ENCODE measurements at regions not wholly inside any gene's neighbourhood (a gene's known extent, or its start where the extent isn't known, plus 50 kb on each side); places are given as distances from the start of the nearest gene placed in this dataset.

DNA sequence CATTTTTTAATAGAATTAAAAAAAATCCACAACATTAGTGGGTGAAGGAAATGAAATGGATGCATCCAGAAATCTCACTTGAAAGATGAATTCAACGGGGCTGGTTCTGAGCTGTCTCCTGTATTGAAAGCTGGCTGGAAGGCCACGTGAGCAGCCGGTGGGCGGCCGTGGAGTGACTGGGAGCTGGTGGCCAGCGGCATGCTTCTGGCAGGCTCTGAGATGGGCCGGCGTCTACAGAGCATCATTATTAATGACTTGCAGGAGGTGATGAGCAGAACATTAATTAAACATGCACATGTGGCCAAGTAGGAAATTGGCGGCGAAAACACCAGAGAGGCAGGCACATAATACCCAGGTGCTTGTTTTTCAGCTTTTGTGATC lies 115.6 kb upstream of the LMO4 start:
- no peak overlapping the region for H3K9ac ChIP-seq
- peaks cover 0 to 5% of the 10 kb centered on the region in 2 experiments; a peak in 2 of 4 replicates for H3K4me1 ChIP-seq (ENCODE audit: control insufficient read depth in 1 of 2, insufficient read depth in 2 of 2, low read depth in 1 of 2, low read length in 1 of 2)
- ChIA-PET POLR2A (no interaction called here), CTCF (no interaction called here)
- no peak overlapping the region for H3K4me3 ChIP-seq (ENCODE audit: low read depth in 2 of 2, low read length in 1 of 2)
- WGBS (ENCODE audit: low lambda C conversion rate), result 53% methylated on average over 9 of the region's 10 CpGs
- no peaks in the 10 kb centered on the region for H3K9me2 ChIP-seq
- H3K36me3 ChIP-seq (replicated peaks in 1 of 2; ENCODE audit: control insufficient read depth in 1 of 2, insufficient read depth in 2 of 2, low read length in 1 of 2), result no peaks in the 10 kb centered on the region
- no peak overlapping the region for H3K4me2 ChIP-seq
- TF ChIP-seq ELF1 (IDR thresholded peaks at IDR 0.05) (no peak), FOXJ3 (CRISPR knock-in tag; IDR thresholded peaks at IDR 0.05) (no peak), EP300 (IDR thresholded peaks at IDR 0.05; ENCODE audit: borderline replicate concordance in 1 of 2, low read depth in 1 of 2, low read length in 1 of 2) (no peak), TAF1 (IDR thresholded peaks at IDR 0.05; ENCODE audit: borderline replicate concordance, low read depth, low read length) (no peak), CHD2 (IDR thresholded peaks at IDR 0.05; ENCODE audit: low read length, partially characterized antibody) (no peak), RFX5 (IDR thresholded peaks at IDR 0.05; ENCODE audit: low read length) (no peak)
- TF ChIP-seq, protein P1, sequence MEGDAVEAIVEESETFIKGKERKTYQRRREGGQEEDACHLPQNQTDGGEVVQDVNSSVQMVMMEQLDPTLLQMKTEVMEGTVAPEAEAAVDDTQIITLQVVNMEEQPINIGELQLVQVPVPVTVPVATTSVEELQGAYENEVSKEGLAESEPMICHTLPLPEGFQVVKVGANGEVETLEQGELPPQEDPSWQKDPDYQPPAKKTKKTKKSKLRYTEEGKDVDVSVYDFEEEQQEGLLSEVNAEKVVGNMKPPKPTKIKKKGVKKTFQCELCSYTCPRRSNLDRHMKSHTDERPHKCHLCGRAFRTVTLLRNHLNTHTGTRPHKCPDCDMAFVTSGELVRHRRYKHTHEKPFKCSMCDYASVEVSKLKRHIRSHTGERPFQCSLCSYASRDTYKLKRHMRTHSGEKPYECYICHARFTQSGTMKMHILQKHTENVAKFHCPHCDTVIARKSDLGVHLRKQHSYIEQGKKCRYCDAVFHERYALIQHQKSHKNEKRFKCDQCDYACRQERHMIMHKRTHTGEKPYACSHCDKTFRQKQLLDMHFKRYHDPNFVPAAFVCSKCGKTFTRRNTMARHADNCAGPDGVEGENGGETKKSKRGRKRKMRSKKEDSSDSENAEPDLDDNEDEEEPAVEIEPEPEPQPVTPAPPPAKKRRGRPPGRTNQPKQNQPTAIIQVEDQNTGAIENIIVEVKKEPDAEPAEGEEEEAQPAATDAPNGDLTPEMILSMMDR (IDR thresholded peaks at IDR 0.05), result no peak
- TF ChIP-seq, protein P2, sequence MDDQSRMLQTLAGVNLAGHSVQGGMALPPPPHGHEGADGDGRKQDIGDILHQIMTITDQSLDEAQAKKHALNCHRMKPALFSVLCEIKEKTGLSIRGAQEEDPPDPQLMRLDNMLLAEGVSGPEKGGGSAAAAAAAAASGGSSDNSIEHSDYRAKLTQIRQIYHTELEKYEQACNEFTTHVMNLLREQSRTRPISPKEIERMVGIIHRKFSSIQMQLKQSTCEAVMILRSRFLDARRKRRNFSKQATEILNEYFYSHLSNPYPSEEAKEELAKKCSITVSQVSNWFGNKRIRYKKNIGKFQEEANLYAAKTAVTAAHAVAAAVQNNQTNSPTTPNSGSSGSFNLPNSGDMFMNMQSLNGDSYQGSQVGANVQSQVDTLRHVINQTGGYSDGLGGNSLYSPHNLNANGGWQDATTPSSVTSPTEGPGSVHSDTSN (IDR thresholded peaks at IDR 0.05), result no peak
- TF ChIP-seq, protein P3, sequence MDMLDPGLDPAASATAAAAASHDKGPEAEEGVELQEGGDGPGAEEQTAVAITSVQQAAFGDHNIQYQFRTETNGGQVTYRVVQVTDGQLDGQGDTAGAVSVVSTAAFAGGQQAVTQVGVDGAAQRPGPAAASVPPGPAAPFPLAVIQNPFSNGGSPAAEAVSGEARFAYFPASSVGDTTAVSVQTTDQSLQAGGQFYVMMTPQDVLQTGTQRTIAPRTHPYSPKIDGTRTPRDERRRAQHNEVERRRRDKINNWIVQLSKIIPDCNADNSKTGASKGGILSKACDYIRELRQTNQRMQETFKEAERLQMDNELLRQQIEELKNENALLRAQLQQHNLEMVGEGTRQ (IDR thresholded peaks at IDR 0.05; ENCODE audit: borderline replicate concordance, low read depth, low read length), result no peak
- H3K27me3 ChIP-seq (ENCODE audit: insufficient read depth), result no peaks in the 10 kb centered on the region
- peak overlapping the region; percentile 32; the same call in 1 of the 2 replicates for H2AFZ ChIP-seq (ENCODE audit: low read depth)
- no peak for DNase-seq
- no peaks in the 10 kb centered on the region for H3K79me2 ChIP-seq (ENCODE audit: insufficient read depth)
- no peaks in the 10 kb centered on the region for H3K9me3 ChIP-seq
- no peaks in the 10 kb centered on the region for H4K20me1 ChIP-seq (ENCODE audit: insufficient read depth)
- H3K27ac ChIP-seq (ENCODE audit: low read depth in 2 of 2, low read length in 1 of 2), result no peak overlapping the region; a peak in 1 of 4 replicates
- H3F3A ChIP-seq (replicated peaks; ENCODE audit: insufficient read depth), result no peaks in the 10 kb centered on the region

DNA sequence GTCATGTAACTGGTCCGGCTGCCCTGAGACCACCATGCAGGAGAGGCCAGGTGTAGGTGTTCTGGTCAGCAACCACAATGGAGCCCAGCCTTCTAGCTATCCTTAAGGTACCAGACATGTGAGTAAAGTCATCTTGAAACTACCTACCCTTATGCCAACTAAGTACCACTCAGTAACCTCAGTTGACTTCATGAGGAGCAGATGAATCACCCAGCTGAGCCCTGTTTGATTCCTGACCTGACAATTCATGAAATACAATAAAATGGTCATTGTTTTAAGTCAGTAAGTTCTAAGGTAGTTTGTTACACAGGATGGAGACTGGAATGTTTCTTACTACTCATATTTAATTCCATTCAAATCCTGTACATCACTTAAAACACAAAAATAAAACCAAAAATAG lies 113.1 kb upstream of the LMO4 start:
- Histone ChIP-seq H3K27ac (ENCODE audit: low read depth in 2 of 2, low read length in 1 of 2) (no peak overlapping the region), H3K27me3 (ENCODE audit: insufficient read depth) (no peaks in the 10 kb centered on the region), H3K4me3 (ENCODE audit: low read depth in 2 of 2, low read length in 1 of 2) (no peak overlapping the region), H3K9me2 (no peaks in the 10 kb centered on the region), H3K36me3 (replicated peaks in 1 of 2; ENCODE audit: control insufficient read depth in 1 of 2, insufficient read depth in 2 of 2, low read length in 1 of 2) (no peaks in the 10 kb centered on the region), H2AFZ (ENCODE audit: low read depth) (no peak overlapping the region), H4K20me1 (ENCODE audit: insufficient read depth) (no peaks in the 10 kb centered on the region), H3K4me2 (no peak overlapping the region), H3K79me2 (ENCODE audit: insufficient read depth) (no peaks in the 10 kb centered on the region), H3K9me3 (no peaks in the 10 kb centered on the region), H3K9ac (no peak overlapping the region), H3K4me1 (ENCODE audit: control insufficient read depth in 1 of 2, insufficient read depth in 2 of 2, low read depth in 1 of 2, low read length in 1 of 2) (peaks cover 0 to 5% of the 10 kb centered on the region in 2 experiments; a peak in 2 of 4 replicates), H3F3A (replicated peaks; ENCODE audit: insufficient read depth) (no peaks in the 10 kb centered on the region)
- TF ChIP-seq, protein P2 (IDR thresholded peaks at IDR 0.05), result no peak
- TF ChIP-seq MXI1 (IDR thresholded peaks at IDR 0.05; ENCODE audit: low read depth, low read length) (no peak), TCF12 (IDR thresholded peaks at IDR 0.05) (no peak), FOXM1 (IDR thresholded peaks at IDR 0.05; ENCODE audit: low read depth) (no peak), RCOR1 (IDR thresholded peaks at IDR 0.05; ENCODE audit: low read length) (no peak), NFIC (IDR thresholded peaks at IDR 0.05; ENCODE audit: borderline replicate concordance) (no peak)
- ChIA-PET CTCF (no interaction called here), POLR2A (no interaction called here)
- DNase-seq, result no peak
- WGBS (ENCODE audit: low lambda C conversion rate), result 70% methylated on average over 1 of the region's 1 CpG

All from SK-N-SH (cell line).